CD4-positive, alpha-beta memory T cell (primary cell): ENCODE measurements at regions not wholly inside any gene's neighbourhood (a gene's known extent, or its start where the extent isn't known, plus 50 kb on each side); places are given as distances from the start of the nearest gene placed in this dataset.
"Not testable (repeated sequence)": the region's sequence is repeated elsewhere in the genome, so short reads cannot be mapped to it uniquely, and the experiment has no call there.

Experiments used
- CTCF ChIA-PET: fragments of 350-600 bp; sonication (Branson Sonifier 250); formaldehyde crosslinking; loops from one replicate; lab custom pipeline; 2021; ENCODE audit warnings: inconsistent platforms; ENCODE audit not compliant: partially characterized antibody; lab: Charles Lee
- POLR2A ChIA-PET: fragments of 350-600 bp; sonication (Branson Sonifier 250); formaldehyde crosslinking; loops from one replicate; lab custom pipeline; 2021; ENCODE audit not compliant: partially characterized antibody; lab: Charles Lee
- DNase-seq, 5 donors: peaks; one replicate each; pipeline versions ENCODE4 v3.0.0 to v3.0.0-alpha.2; 2020 to 2022; ENCODE audit warnings: mixed read lengths in 1 of 5
- H3K27ac ChIP-seq: one replicate; pipeline ENCODE4 v1.7.0; 2013; ENCODE audit warnings: low read depth, low read length
- H3K27me3 ChIP-seq: 2 replicates; pipeline ENCODE4 v1.7.0; 2013; ENCODE audit warnings: mild to moderate bottlenecking, low read length, moderate library complexity; ENCODE audit not compliant: insufficient read depth
- H3K36me3 ChIP-seq: 2 replicates; pipeline ENCODE4 v1.7.0; 2013; ENCODE audit warnings: mild to moderate bottlenecking, low read length, moderate library complexity; ENCODE audit not compliant: insufficient read depth
- H3K4me1 ChIP-seq: 2 replicates; pipeline ENCODE4 v1.7.0; 2013; ENCODE audit warnings: mild to moderate bottlenecking, low read length, moderate library complexity; ENCODE audit not compliant: insufficient read depth
- H3K4me3 ChIP-seq, 2 donors: one replicate each; pipeline ENCODE4 v1.7.0; 2013; ENCODE audit warnings: low read length in 2 of 2, mild to moderate bottlenecking in 1 of 2
- H3K9me3 ChIP-seq, 2 donors: one replicate each; pipeline ENCODE4 v1.7.0; 2013; ENCODE audit warnings: low read length in 2 of 2, control low read depth in 1 of 2; ENCODE audit not compliant: control insufficient read depth in 1 of 2
- H3K27ac Mint-ChIP-seq, 7 donors: one replicate each; pipeline ENCODE4 v1.8.0; 2020 to 2021; ENCODE audit warnings: mixed read lengths in 7 of 7, mild to moderate bottlenecking in 6 of 7, inconsistent platforms in 3 of 7, moderate library complexity in 3 of 7
- H3K27me3 Mint-ChIP-seq, 2 donors: one replicate each; pipeline ENCODE4 v1.8.0; 2020 to 2021; ENCODE audit warnings: mixed read lengths in 2 of 2
- H3K36me3 Mint-ChIP-seq, 2 donors: one replicate each; pipeline ENCODE4 v1.8.0; 2020 to 2021; ENCODE audit warnings: mixed read lengths in 2 of 2, inconsistent platforms in 1 of 2, mild to moderate bottlenecking in 1 of 2
- H3K4me1 Mint-ChIP-seq, 4 donors: one replicate each; pipeline ENCODE4 v1.8.0; 2020 to 2021; ENCODE audit warnings: mixed read lengths in 4 of 4, mild to moderate bottlenecking in 1 of 4
- H3K4me3 Mint-ChIP-seq, 8 donors: one replicate each; pipeline ENCODE4 v1.8.0; 2020 to 2021; ENCODE audit warnings: mixed read lengths in 8 of 8, mild to moderate bottlenecking in 7 of 8, moderate library complexity in 6 of 8, inconsistent platforms in 3 of 8
- H3K9me3 Mint-ChIP-seq, 8 donors: one replicate each; pipeline ENCODE4 v1.8.0; 2020 to 2021; ENCODE audit warnings: mixed read lengths in 8 of 8, mild to moderate bottlenecking in 5 of 8, inconsistent platforms in 3 of 8, moderate library complexity in 1 of 8
- intact Hi-C: fragments of 100-400 bp; cut with micrococcal nuclease; formaldehyde crosslinking; loops from one replicate; pipeline ENCODE4 v1.15.1; 2023

DNA sequence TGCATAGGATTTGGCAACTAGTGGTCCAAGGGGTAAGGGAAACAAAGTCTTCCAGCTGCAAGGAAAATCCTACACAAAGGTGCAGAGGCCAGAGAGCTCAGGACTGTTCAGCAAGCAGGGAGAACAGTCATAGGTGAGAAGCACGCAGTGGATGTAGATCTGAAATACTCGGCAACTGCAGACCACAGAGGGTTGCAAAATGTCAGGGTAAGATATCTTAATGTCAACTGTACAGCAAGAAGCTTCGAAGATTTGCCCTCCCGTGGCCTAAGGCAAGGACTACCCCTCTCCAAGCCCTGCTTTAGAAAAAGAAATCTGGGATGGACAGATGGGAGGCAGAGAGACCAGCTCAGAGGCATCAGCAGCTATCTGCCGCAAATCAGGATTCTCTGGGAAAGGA is 153.4 kb upstream of the IRF2BP2 start:
- no peak overlapping the region for H3K4me3 ChIP-seq
- peaks cover 45% of the 10 kb centered on the region for H3K4me1 ChIP-seq
- no peaks in the 10 kb centered on the region for H3K36me3 ChIP-seq
- no peak for DNase-seq
- CTCF ChIA-PET, result no interaction called here
- Mint-ChIP-seq H3K27ac (no peak overlapping the region), H3K4me1 (peaks cover 33 to 57% (median 42%) of the 10 kb centered on the region in 4 donors), H3K36me3 (no peaks in the 10 kb centered on the region), H3K9me3 (no peaks in the 10 kb centered on the region), H3K27me3 (no peaks in the 10 kb centered on the region), H3K4me3 (no peak overlapping the region)
- intact Hi-C loops, result no loop called here
- POLR2A ChIA-PET, result interaction anchor here (1.0 to 1.3 kb wide), 2 partner anchors 8 to 199 kb away, joined by 4 read pairs; no protein-coding TSS in a partner anchor
- no peak overlapping the region for H3K27ac ChIP-seq
- H3K27me3 ChIP-seq, result no peaks in the 10 kb centered on the region
- H3K9me3 ChIP-seq, result no peaks in the 10 kb centered on the region

DNA sequence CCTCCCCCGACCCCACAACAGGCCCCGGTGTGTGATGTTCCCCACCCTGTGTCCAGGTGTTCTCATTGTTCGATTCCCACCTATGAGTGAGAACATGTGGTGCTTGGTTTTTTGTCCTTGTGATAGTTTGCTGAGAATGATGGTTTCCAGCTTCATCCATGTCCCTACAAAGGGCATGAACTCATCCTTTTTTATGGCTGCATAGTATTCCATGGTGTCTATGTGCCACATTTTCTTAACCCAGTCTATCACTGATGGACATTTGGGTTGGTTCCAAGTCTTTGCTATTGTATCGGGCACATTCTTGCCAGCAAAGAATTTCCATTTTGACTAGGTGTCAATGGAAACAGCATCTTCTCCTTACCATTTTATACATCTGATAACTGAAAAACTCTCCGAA is 152.1 kb upstream of the IRF2BP2 start:
- intact Hi-C loops, H3K9me3 Mint-ChIP-seq, CTCF ChIA-PET, H3K36me3 Mint-ChIP-seq, H3K27ac ChIP-seq, H3K4me3 Mint-ChIP-seq, H3K27me3 Mint-ChIP-seq, H3K9me3 ChIP-seq, H3K27me3 ChIP-seq, DNase-seq, H3K4me3 ChIP-seq, H3K36me3 ChIP-seq: not testable (repeated sequence)
- peaks cover 21 to 56% (median 35%) of the 10 kb centered on the region in 4 donors for H3K4me1 Mint-ChIP-seq
- POLR2A ChIA-PET, result interaction anchor here (0.7 kb wide), 1 partner anchor 149 kb away, joined by 3 read pairs; no protein-coding TSS in a partner anchor
- peak overlapping the region in 1 of 7 donors; percentile 35 for H3K27ac Mint-ChIP-seq
- peaks cover 39% of the 10 kb centered on the region for H3K4me1 ChIP-seq

DNA sequence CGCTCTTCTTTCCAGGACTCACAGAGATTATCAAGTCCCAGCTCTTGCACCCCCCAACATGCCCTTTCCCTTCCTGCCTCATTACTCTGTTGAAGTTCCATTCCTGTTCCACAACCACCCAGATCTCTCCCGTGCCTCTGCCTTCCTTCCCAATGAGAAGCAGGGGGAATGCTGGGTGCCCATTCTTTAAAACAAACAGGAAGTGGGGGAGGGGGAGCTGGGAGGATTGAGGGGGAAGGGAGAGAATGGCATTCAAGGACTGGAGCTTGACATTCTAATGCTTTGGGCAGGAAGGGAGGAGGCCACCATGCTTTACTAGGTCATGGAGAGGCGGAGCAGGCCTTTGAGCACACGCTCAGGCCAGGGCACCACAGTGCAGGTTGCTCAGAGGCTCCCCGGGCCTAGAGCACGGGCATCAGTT is 150.3 kb upstream of the IRF2BP2 start:
- no peak for DNase-seq
- no peaks in the 10 kb centered on the region for H3K27me3 ChIP-seq
- peaks cover 24 to 52% (median 37%) of the 10 kb centered on the region in 4 donors for H3K4me1 Mint-ChIP-seq
- H3K27me3 Mint-ChIP-seq, result no peaks in the 10 kb centered on the region
- no peaks in the 10 kb centered on the region for H3K9me3 ChIP-seq
- H3K4me3 Mint-ChIP-seq, result peak overlapping the region in 3 of 8 donors; percentile 36 to 63 (median 38)
- intact Hi-C loops, result no loop called here
- H3K27ac ChIP-seq, result no peak overlapping the region
- no peak overlapping the region for H3K4me3 ChIP-seq
- H3K36me3 Mint-ChIP-seq, result no peaks in the 10 kb centered on the region
- ChIA-PET POLR2A (interaction anchor here (0.8 to 3.6 kb wide), 7 partner anchors 8 to 283 kb away, joined by 3 to 17 read pairs (median 3); no protein-coding TSS in a partner anchor), CTCF (interaction anchor here (1.3 kb wide), 1 partner anchor 11 kb away, joined by 4 read pairs; no protein-coding TSS in a partner anchor)
- no peaks in the 10 kb centered on the region for H3K9me3 Mint-ChIP-seq
- no peaks in the 10 kb centered on the region for H3K36me3 ChIP-seq
- peaks cover 39% of the 10 kb centered on the region for H3K4me1 ChIP-seq
- H3K27ac Mint-ChIP-seq, result peak overlapping the region in 5 of 7 donors; percentile 82 to 96 (median 85)

DNA sequence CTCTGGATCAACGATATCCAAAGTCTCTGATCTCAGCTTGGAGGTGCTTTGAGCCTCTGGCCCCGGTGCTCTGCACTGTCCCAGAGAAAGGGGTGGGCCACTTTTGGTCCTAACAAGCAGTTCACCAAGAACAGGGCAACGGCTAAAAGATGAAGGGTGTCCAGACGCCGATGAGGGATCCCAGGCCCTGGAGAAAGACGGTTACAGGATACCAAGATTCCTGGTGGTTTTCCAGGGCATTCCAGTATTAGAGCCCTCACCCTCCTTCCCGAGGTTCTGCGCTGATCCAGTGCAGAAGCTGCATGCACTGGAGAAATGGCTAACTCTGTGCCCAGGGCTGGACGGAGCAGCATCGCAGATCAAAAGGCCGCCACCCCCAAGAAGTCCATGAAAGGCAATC is 149.9 kb upstream of the IRF2BP2 start:
- no peaks in the 10 kb centered on the region for H3K27me3 ChIP-seq
- Mint-ChIP-seq H3K36me3 (no peaks in the 10 kb centered on the region), H3K27ac (peak overlapping the region in 4 of 7 donors; percentile 82 to 98 (median 96)), H3K9me3 (no peaks in the 10 kb centered on the region), H3K4me1 (peaks cover 24 to 52% (median 37%) of the 10 kb centered on the region in 4 donors), H3K4me3 (peak overlapping the region in 2 of 8 donors; percentile 38 to 63), H3K27me3 (no peaks in the 10 kb centered on the region)
- H3K9me3 ChIP-seq, result no peaks in the 10 kb centered on the region
- H3K4me3 ChIP-seq, result no peak overlapping the region
- no peak for DNase-seq
- POLR2A ChIA-PET, result interaction anchor here (0.6 to 3.6 kb wide), 11 partner anchors 9 to 282 kb away, joined by 3 to 17 read pairs (median 3); partner anchors contain the start of gene IRF2BP2
- H3K36me3 ChIP-seq, result no peaks in the 10 kb centered on the region
- intact Hi-C loops, result loop anchor here (1.0 to 2.0 kb wide), 4 partner anchors 8 to 149 kb away; no protein-coding TSS in a partner anchor
- peaks cover 39% of the 10 kb centered on the region for H3K4me1 ChIP-seq
- CTCF ChIA-PET, result interaction anchor here (0.6 to 1.3 kb wide), 2 partner anchors 12 to 346 kb away, joined by 3 to 4 read pairs; no protein-coding TSS in a partner anchor
- no peak overlapping the region for H3K27ac ChIP-seq

DNA sequence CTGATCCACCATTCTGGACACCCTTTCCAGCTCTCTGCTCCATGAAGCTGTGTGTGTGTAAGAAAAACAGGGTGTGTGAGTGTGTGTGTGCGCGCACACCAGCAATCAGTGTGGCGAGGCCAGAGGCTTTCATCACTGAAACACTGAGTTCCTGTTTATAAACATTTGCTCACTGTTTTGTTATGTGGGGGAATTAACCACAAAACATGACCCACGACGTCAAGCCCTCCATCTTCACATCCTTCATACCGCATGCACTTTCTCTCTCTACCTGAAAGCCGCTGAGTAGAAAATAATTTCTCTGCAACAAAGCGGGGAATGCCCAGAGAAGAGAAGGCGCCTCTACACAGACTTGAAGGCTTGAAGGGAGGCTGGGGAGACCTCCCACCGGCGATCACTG is 148.9 kb upstream of the IRF2BP2 start:
- intact Hi-C loops, result loop anchor here (1.0 to 2.0 kb wide), 4 partner anchors 9 to 148 kb away; no protein-coding TSS in a partner anchor
- Mint-ChIP-seq H3K4me1 (peaks cover 22 to 49% (median 33%) of the 10 kb centered on the region in 4 donors), H3K4me3 (peak overlapping the region; percentile 27 to 85 (median 70)), H3K36me3 (no peaks in the 10 kb centered on the region), H3K27ac (peak overlapping the region; percentile 88 to 99 (median 97)), H3K27me3 (no peaks in the 10 kb centered on the region), H3K9me3 (no peaks in the 10 kb centered on the region)
- H3K27me3 ChIP-seq, result no peaks in the 10 kb centered on the region
- H3K9me3 ChIP-seq, result no peaks in the 10 kb centered on the region
- ChIA-PET CTCF (interaction anchor here (1.3 to 1.6 kb wide), 2 partner anchors 16 to 148 kb away, joined by 4 to 5 read pairs; no protein-coding TSS in a partner anchor), POLR2A (interaction anchor here (0.6 to 3.6 kb wide), 13 partner anchors 9 to 281 kb away, joined by 3 to 17 read pairs (median 3); no protein-coding TSS in a partner anchor)
- H3K4me3 ChIP-seq, result no peak overlapping the region
- peaks cover 39% of the 10 kb centered on the region for H3K4me1 ChIP-seq
- H3K36me3 ChIP-seq, result no peaks in the 10 kb centered on the region
- DNase-seq, result peak; percentile 78 to 89 (median 83)
- peak overlapping the region; percentile 36 for H3K27ac ChIP-seq

DNA sequence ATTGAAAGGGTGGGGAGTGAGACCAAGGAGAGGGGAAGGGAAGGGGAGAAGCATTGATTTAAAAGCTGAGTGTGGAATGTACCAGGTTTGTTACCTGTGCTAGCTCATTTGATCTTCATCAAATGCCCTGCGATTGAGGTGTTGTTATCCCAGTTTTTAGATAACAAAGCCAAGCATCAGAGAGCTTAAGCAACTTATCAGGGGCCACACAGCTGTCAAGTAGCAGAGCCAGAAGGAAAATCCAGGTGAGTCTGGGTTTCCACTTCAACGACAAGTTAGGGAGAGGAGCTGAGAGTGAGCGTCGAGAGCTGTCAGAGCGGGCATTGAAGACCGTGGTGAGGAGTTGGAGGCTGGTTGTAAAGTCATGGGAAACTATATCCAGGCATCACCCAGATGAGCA is 146.9 kb upstream of the IRF2BP2 start:
- no peak for DNase-seq
- no peaks in the 10 kb centered on the region for H3K9me3 ChIP-seq
- H3K36me3 ChIP-seq, result no peaks in the 10 kb centered on the region
- intact Hi-C loops, result no loop called here
- Mint-ChIP-seq H3K4me1 (peaks cover 19 to 49% (median 31%) of the 10 kb centered on the region in 4 donors), H3K36me3 (no peaks in the 10 kb centered on the region), H3K27me3 (no peaks in the 10 kb centered on the region), H3K4me3 (no peak overlapping the region), H3K27ac (peak overlapping the region in 5 of 7 donors; percentile 39 to 93 (median 87)), H3K9me3 (no peaks in the 10 kb centered on the region)
- peaks cover 39% of the 10 kb centered on the region for H3K4me1 ChIP-seq
- no peaks in the 10 kb centered on the region for H3K27me3 ChIP-seq
- no peak overlapping the region for H3K27ac ChIP-seq
- ChIA-PET POLR2A (interaction anchor here (0.8 to 1.4 kb wide), 4 partner anchors 11 to 145 kb away, joined by 3 to 4 read pairs (median 3); no protein-coding TSS in a partner anchor), CTCF (interaction anchor here (0.8 to 1.1 kb wide), 2 partner anchors 14 to 327 kb away, joined by 3 read pairs; no protein-coding TSS in a partner anchor)
- no peak overlapping the region for H3K4me3 ChIP-seq

DNA sequence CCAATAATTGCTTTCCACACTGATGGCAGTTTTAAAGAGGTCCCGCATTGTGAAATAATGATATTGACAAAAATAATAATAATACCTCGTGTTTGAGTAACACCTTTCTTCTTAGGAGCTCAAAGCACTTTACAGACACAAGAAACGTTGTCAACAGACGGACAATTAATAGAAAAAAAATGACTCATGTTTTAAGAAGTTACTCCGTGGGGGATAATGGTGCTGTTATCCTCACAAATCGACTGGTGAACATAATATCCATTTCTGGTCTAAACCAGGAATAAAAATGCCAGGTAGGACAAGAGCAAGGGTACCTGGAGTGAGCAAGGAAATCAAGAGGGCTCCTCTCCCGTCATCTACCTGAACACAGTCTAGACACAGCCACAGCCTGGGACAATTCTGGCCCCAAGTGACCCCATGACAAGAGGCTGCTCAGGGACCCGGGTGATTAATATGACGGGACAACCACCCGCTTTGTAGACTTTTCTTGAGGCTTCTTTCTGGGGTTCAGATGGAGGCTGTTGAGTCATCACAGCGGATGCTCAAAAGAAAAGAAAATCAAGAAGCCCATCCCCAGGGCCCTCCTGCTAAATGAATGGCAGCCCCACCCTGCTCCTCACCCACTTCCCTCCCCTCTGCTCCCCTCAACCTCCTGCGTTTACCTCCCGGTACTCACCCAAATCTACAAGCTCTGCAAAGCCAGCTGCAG is 146.2 kb upstream of the IRF2BP2 start:
- Histone ChIP-seq H3K27ac (no peak overlapping the region), H3K4me1 (peaks cover 39% of the 10 kb centered on the region), H3K36me3 (no peaks in the 10 kb centered on the region), H3K27me3 (no peaks in the 10 kb centered on the region), H3K9me3 (no peaks in the 10 kb centered on the region), H3K4me3 (no peak overlapping the region)
- Mint-ChIP-seq H3K27ac (peak overlapping the region in 5 of 7 donors; percentile 39 to 93 (median 87)), H3K36me3 (no peaks in the 10 kb centered on the region), H3K4me1 (peaks cover 19 to 45% (median 29%) of the 10 kb centered on the region in 4 donors), H3K9me3 (no peaks in the 10 kb centered on the region), H3K4me3 (no peak overlapping the region), H3K27me3 (no peaks in the 10 kb centered on the region)
- intact Hi-C loops, result no loop called here
- no peak for DNase-seq
- CTCF ChIA-PET, result interaction anchor here (0.8 to 1.1 kb wide), 2 partner anchors 15 to 328 kb away, joined by 3 read pairs; no protein-coding TSS in a partner anchor
- POLR2A ChIA-PET, result interaction anchor here (0.8 to 1.4 kb wide), 4 partner anchors 11 to 145 kb away, joined by 3 to 4 read pairs (median 3); no protein-coding TSS in a partner anchor
